Type B pancreatic cell (in vitro differentiated cells): ENCODE measurements at regions not wholly inside any gene's neighbourhood (a gene's known extent, or its start where the extent isn't known, plus 50 kb on each side); places are given as distances from the start of the nearest gene placed in this dataset.

ENCODE experiments used
- DNase-seq: peaks from one replicate; pipeline ENCODE4 v3.0.0; 2021; ENCODE audit warnings: mixed read lengths; ENCODE audit not compliant: unreplicated experiment; ENCODE audit errors: extremely low spot score
- H3K27ac Mint-ChIP-seq: 2 replicates; pipeline ENCODE4 v1.8.0; 2021; ENCODE audit warnings: mild to moderate bottlenecking, mixed read lengths
- H3K27me3 Mint-ChIP-seq: 2 replicates; pipeline ENCODE4 v1.8.0; 2021; ENCODE audit warnings: mixed read lengths
- H3K36me3 Mint-ChIP-seq: 2 replicates; pipeline ENCODE4 v1.8.0; 2021; ENCODE audit warnings: mixed read lengths
- H3K4me1 Mint-ChIP-seq: one replicate; pipeline ENCODE4 v1.8.0; 2021; ENCODE audit warnings: mixed read lengths; ENCODE audit not compliant: unreplicated experiment
- H3K4me3 Mint-ChIP-seq: 2 replicates; pipeline ENCODE4 v1.8.0; 2021; ENCODE audit warnings: mild to moderate bottlenecking, mixed read lengths
- H3K9me3 Mint-ChIP-seq: 2 replicates; pipeline ENCODE4 v1.8.0; 2021; ENCODE audit warnings: mixed read lengths
- CTCF ChIP-seq: fragments of 200-600 bp; sonication (generic); conservative IDR thresholded peaks from 2 replicates; pipeline ENCODE4 v1.5.0; 2021; ENCODE audit warnings: antibody characterized with exemption, mild to moderate bottlenecking

- no peaks in the 10 kb centered on the region for H3K4me1 Mint-ChIP-seq
- no peak for TF ChIP-seq CTCF
- H3K4me3 Mint-ChIP-seq, result no peak overlapping the region
- no peak for DNase-seq
- H3K36me3 Mint-ChIP-seq, result no peaks in the 10 kb centered on the region
- no peak overlapping the region for H3K27ac Mint-ChIP-seq
- no peaks in the 10 kb centered on the region for H3K9me3 Mint-ChIP-seq
- no peaks in the 10 kb centered on the region for H3K27me3 Mint-ChIP-seq
Observed at GRCh38 chr2:51145761-51146160, 113.8 kb upstream of the NRXN1 start.

- Mint-ChIP-seq H3K4me3 (no peak overlapping the region), H3K36me3 (no peaks in the 10 kb centered on the region), H3K27me3 (no peaks in the 10 kb centered on the region), H3K4me1 (no peaks in the 10 kb centered on the region), H3K27ac (no peak overlapping the region), H3K9me3 (no peaks in the 10 kb centered on the region)
- no peak for TF ChIP-seq CTCF
- no peak for DNase-seq
Observed at GRCh38 chr2:51120754-51121280, 88.9 kb upstream of the NRXN1 start.

- H3K36me3 Mint-ChIP-seq, result no peaks in the 10 kb centered on the region
- H3K27ac Mint-ChIP-seq, result no peak overlapping the region
- H3K9me3 Mint-ChIP-seq, result no peaks in the 10 kb centered on the region
- H3K4me1 Mint-ChIP-seq, result no peaks in the 10 kb centered on the region
- DNase-seq, result no peak
- no peaks in the 10 kb centered on the region for H3K27me3 Mint-ChIP-seq
- H3K4me3 Mint-ChIP-seq, result no peak overlapping the region
- no peak for TF ChIP-seq CTCF
Observed at GRCh38 chr2:51111532-51111931, 79.6 kb upstream of the NRXN1 start.

- H3K4me3 Mint-ChIP-seq, result no peak overlapping the region
- H3K9me3 Mint-ChIP-seq, result no peaks in the 10 kb centered on the region
- TF ChIP-seq CTCF, result no peak
- no peak overlapping the region for H3K27ac Mint-ChIP-seq
- DNase-seq, result no peak
- H3K27me3 Mint-ChIP-seq, result no peaks in the 10 kb centered on the region
- peaks cover under 1% of the 10 kb centered on the region for H3K4me1 Mint-ChIP-seq
- no peaks in the 10 kb centered on the region for H3K36me3 Mint-ChIP-seq
Observed at GRCh38 chr2:51108794-51109193, 76.9 kb upstream of the NRXN1 start.

GRCh38 chr2:51107841-51108240 is 75.9 kb upstream of the NRXN1 start:
- no peaks in the 10 kb centered on the region for H3K27me3 Mint-ChIP-seq
- peaks cover 8% of the 10 kb centered on the region for H3K4me1 Mint-ChIP-seq
- no peak for TF ChIP-seq CTCF
- H3K27ac Mint-ChIP-seq, result no peak overlapping the region
- no peaks in the 10 kb centered on the region for H3K36me3 Mint-ChIP-seq
- no peak overlapping the region for H3K4me3 Mint-ChIP-seq
- no peak for DNase-seq
- H3K9me3 Mint-ChIP-seq, result no peaks in the 10 kb centered on the region

- no peak for DNase-seq
- no peak overlapping the region for H3K27ac Mint-ChIP-seq
- no peak overlapping the region for H3K4me3 Mint-ChIP-seq
- H3K27me3 Mint-ChIP-seq, result no peaks in the 10 kb centered on the region
- no peak for TF ChIP-seq CTCF
- no peaks in the 10 kb centered on the region for H3K9me3 Mint-ChIP-seq
- H3K4me1 Mint-ChIP-seq, result peaks cover 8% of the 10 kb centered on the region
- H3K36me3 Mint-ChIP-seq, result no peaks in the 10 kb centered on the region
Observed at GRCh38 chr2:51105811-51106210, 73.9 kb upstream of the NRXN1 start.
